Astrocyte (in vitro differentiated cells and primary cell): ENCODE measurements at regions not wholly inside any gene's neighbourhood (a gene's known extent, or its start where the extent isn't known, plus 50 kb on each side); places are given as distances from the start of the nearest gene placed in this dataset.

Experiments
- DNase-seq: peaks from one replicate; pipeline ENCODE4 v3.0.0-alpha.2; 2010; ENCODE audit warnings: low read depth
- FAIRE-seq: peaks from 2 replicates; lab custom pipeline; 2011; peaks lifted over from hg19 to GRCh38; lab: Jason Lieb, UNC
- H2AFZ ChIP-seq: 2 replicates; pipeline ENCODE4 v1.6.0; 2012; ENCODE audit warnings: low read depth, low read length, inconsistent platforms
- H3K27ac ChIP-seq: 2 replicates; pipeline ENCODE4 v1.5.1; 2011; ENCODE audit warnings: low read depth, low read length, inconsistent platforms
- H3K27me3 ChIP-seq: 2 replicates; pipeline ENCODE4 v1.6.0; 2011; ENCODE audit warnings: low read length, inconsistent platforms; ENCODE audit not compliant: insufficient read depth
- H3K36me3 ChIP-seq: 2 replicates; pipeline ENCODE4 v1.5.1; 2011; ENCODE audit warnings: low read length, inconsistent platforms; ENCODE audit not compliant: insufficient read depth
- H3K4me1 ChIP-seq: 2 replicates; pipeline ENCODE4 v1.5.1; 2011; ENCODE audit warnings: low read length, inconsistent platforms; ENCODE audit not compliant: insufficient read depth
- H3K4me2 ChIP-seq: 2 replicates; pipeline ENCODE4 v1.6.0; 2012; ENCODE audit warnings: low read length, inconsistent platforms
- H3K4me3 ChIP-seq: 2 replicates; pipeline ENCODE4 v1.5.1; 2011; ENCODE audit warnings: low read depth, mild to moderate bottlenecking, low read length, inconsistent platforms; ENCODE audit not compliant: insufficient read depth
- H3K79me2 ChIP-seq: 2 replicates; pipeline ENCODE4 v1.6.0; 2012; ENCODE audit warnings: mild to moderate bottlenecking, low read length, inconsistent platforms; ENCODE audit not compliant: insufficient read depth
- H3K9ac ChIP-seq: 2 replicates; pipeline ENCODE4 v1.6.0; 2012; ENCODE audit warnings: mild to moderate bottlenecking, low read length, inconsistent platforms
- H3K9me3 ChIP-seq: 2 replicates; pipeline ENCODE4 v1.5.1; 2012; ENCODE audit warnings: low read depth, mild to moderate bottlenecking, low read length, inconsistent platforms; ENCODE audit not compliant: insufficient read depth
- H4K20me1 ChIP-seq: 2 replicates; pipeline ENCODE4 v1.6.0; 2012; ENCODE audit warnings: low read length, inconsistent platforms; ENCODE audit not compliant: insufficient read depth
- H3K27ac Mint-ChIP-seq: one replicate; pipeline ENCODE4 v1.8.0; 2021; ENCODE audit warnings: mild to moderate bottlenecking, mixed read lengths; ENCODE audit not compliant: unreplicated experiment
- H3K27me3 Mint-ChIP-seq: one replicate; pipeline ENCODE4 v1.8.0; 2021; ENCODE audit warnings: low read depth, mixed read lengths; ENCODE audit not compliant: unreplicated experiment
- H3K36me3 Mint-ChIP-seq: one replicate; pipeline ENCODE4 v1.8.0; 2021; ENCODE audit warnings: low read depth, mixed read lengths; ENCODE audit not compliant: unreplicated experiment
- H3K4me1 Mint-ChIP-seq: one replicate; pipeline ENCODE4 v1.8.0; 2021; ENCODE audit warnings: low read depth, mixed read lengths; ENCODE audit not compliant: unreplicated experiment
- H3K4me3 Mint-ChIP-seq: one replicate; pipeline ENCODE4 v1.8.0; 2021; ENCODE audit warnings: mild to moderate bottlenecking, moderate library complexity, mixed read lengths; ENCODE audit not compliant: unreplicated experiment
- H3K9me3 Mint-ChIP-seq: one replicate; pipeline ENCODE4 v1.8.0; 2021; ENCODE audit warnings: mild to moderate bottlenecking, mixed read lengths; ENCODE audit not compliant: unreplicated experiment
- EZH2 ChIP-seq: IDR thresholded peaks from 2 replicates; pipeline ENCODE4 v1.6.1; 2012; ENCODE audit warnings: mild to moderate bottlenecking, low read length, inconsistent platforms; ENCODE audit not compliant: insufficient read depth
- TF ChIP-seq, protein P1 (sequence below): IDR thresholded peaks from 2 replicates; pipeline ENCODE4 v1.5.1; 2011; ENCODE audit warnings: low read depth, mild to moderate bottlenecking, inconsistent platforms, low read length, moderate library complexity; ENCODE audit not compliant: insufficient read depth

DNA sequence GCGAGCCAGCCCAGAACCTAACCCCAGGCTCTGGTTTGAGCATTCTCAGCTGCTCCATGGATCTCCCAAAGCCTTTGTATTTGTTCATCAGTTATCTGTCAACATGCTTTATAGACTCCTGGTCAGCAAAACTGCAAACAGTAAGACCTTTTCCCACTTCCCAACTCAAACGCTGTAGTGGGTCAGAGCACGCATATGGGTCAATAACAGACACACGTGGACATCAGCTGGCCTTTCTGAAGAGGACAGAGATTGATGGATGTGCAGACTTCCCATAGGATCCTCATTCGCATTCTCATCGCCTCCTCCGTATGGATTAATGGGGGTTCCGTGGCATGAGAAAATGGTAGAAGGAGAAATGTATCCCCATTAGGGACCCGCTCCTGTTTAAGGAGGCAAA is 508.1 kb downstream of the EIPR1 start:
- no peaks in the 10 kb centered on the region for H4K20me1 ChIP-seq
- H3K36me3 ChIP-seq: no peaks in the 10 kb centered on the region
- peaks cover 33% of the 10 kb centered on the region for H3K27me3 Mint-ChIP-seq
- TF ChIP-seq, protein P1, sequence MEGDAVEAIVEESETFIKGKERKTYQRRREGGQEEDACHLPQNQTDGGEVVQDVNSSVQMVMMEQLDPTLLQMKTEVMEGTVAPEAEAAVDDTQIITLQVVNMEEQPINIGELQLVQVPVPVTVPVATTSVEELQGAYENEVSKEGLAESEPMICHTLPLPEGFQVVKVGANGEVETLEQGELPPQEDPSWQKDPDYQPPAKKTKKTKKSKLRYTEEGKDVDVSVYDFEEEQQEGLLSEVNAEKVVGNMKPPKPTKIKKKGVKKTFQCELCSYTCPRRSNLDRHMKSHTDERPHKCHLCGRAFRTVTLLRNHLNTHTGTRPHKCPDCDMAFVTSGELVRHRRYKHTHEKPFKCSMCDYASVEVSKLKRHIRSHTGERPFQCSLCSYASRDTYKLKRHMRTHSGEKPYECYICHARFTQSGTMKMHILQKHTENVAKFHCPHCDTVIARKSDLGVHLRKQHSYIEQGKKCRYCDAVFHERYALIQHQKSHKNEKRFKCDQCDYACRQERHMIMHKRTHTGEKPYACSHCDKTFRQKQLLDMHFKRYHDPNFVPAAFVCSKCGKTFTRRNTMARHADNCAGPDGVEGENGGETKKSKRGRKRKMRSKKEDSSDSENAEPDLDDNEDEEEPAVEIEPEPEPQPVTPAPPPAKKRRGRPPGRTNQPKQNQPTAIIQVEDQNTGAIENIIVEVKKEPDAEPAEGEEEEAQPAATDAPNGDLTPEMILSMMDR: no peak
- no peak for TF ChIP-seq EZH2
- H3K27ac Mint-ChIP-seq: no peak overlapping the region
- H3K79me2 ChIP-seq: no peaks in the 10 kb centered on the region
- no peak overlapping the region for H3K4me2 ChIP-seq
- no peaks in the 10 kb centered on the region for H3K27me3 ChIP-seq
- no peaks in the 10 kb centered on the region for H3K36me3 Mint-ChIP-seq
- no peaks in the 10 kb centered on the region for H3K4me1 ChIP-seq
- no peaks in the 10 kb centered on the region for H3K9me3 ChIP-seq
- H2AFZ ChIP-seq: no peak overlapping the region
- H3K9me3 Mint-ChIP-seq: no peaks in the 10 kb centered on the region
- FAIRE-seq (no peak), DNase-seq (no peak)
- H3K4me3 Mint-ChIP-seq: no peak overlapping the region
- H3K4me1 Mint-ChIP-seq: no peaks in the 10 kb centered on the region
- no peak overlapping the region for H3K27ac ChIP-seq
- no peak overlapping the region for H3K9ac ChIP-seq
- no peak overlapping the region for H3K4me3 ChIP-seq

DNA sequence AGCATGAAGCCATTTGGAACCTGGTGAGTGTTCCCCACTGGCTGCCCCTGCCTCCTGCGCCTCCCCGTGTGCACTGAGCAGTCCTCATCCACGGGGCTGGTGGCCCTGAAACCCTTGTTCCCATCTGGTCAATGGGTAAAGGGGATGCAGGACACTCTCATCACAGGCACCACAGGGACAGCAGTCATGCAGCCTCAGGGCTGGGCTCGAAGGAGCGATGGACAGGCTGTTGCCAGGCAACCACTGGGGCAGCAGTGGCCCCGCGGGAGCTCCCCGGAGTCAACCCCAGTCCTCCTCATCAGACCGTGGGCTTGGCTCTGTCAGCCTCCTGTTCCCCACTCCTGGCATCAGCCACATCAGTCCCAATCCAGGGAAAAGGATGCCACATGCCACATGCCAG is 509.5 kb downstream of the EIPR1 start:
- Mint-ChIP-seq H3K36me3 (no peaks in the 10 kb centered on the region), H3K27ac (no peak overlapping the region), H3K4me1 (no peaks in the 10 kb centered on the region), H3K4me3 (no peak overlapping the region), H3K9me3 (no peaks in the 10 kb centered on the region), H3K27me3 (peaks cover 29% of the 10 kb centered on the region)
- no peak overlapping the region for H2AFZ ChIP-seq
- H3K36me3 ChIP-seq: no peaks in the 10 kb centered on the region
- no peak overlapping the region for H3K4me3 ChIP-seq
- no peak overlapping the region for H3K4me2 ChIP-seq
- TF ChIP-seq, protein P1: no peak
- no peak for TF ChIP-seq EZH2
- FAIRE-seq (no peak), DNase-seq (no peak)
- no peak overlapping the region for H3K27ac ChIP-seq
- H3K4me1 ChIP-seq: no peaks in the 10 kb centered on the region
- no peaks in the 10 kb centered on the region for H3K79me2 ChIP-seq
- H3K27me3 ChIP-seq: no peaks in the 10 kb centered on the region
- no peaks in the 10 kb centered on the region for H4K20me1 ChIP-seq
- H3K9ac ChIP-seq: no peak overlapping the region
- H3K9me3 ChIP-seq: no peaks in the 10 kb centered on the region

DNA sequence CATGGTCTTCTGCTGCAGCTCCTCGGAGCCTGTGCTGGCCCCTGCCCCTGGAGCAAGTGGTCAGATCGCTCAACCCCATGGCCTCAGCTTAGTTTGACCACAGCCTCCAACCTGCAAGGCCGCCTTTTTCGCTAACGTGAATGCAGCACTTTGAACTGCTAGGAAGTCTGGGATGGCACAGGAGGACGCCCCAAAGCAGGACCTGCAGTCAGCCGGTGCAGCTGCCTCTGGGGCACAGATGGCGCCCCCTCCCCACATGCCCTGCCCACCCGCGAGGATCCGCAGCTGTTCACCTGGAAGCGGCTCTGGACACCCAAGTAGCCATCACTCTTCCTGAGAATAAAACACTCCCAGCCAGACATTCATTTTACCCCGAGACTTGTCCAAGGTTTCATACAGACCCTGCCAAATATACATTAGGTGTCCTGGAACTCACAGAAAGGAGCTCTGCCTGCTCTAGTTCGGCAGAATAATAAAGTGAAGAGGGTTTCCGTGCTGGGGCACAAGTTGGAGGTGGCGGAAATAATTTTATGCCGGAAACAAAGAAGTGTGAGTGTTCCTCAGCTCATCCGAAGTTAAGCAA is 510.1 kb downstream of the EIPR1 start:
- no peaks in the 10 kb centered on the region for H3K9me3 ChIP-seq
- DNase-seq (no peak), FAIRE-seq (no peak)
- H2AFZ ChIP-seq: no peak overlapping the region
- H3K4me3 ChIP-seq: no peak overlapping the region
- H4K20me1 ChIP-seq: no peaks in the 10 kb centered on the region
- Mint-ChIP-seq H3K9me3 (no peaks in the 10 kb centered on the region), H3K4me1 (no peaks in the 10 kb centered on the region), H3K27me3 (peaks cover 29% of the 10 kb centered on the region), H3K4me3 (no peak overlapping the region), H3K36me3 (no peaks in the 10 kb centered on the region), H3K27ac (no peak overlapping the region)
- no peaks in the 10 kb centered on the region for H3K4me1 ChIP-seq
- H3K79me2 ChIP-seq: no peaks in the 10 kb centered on the region
- no peak overlapping the region for H3K9ac ChIP-seq
- H3K4me2 ChIP-seq: no peak overlapping the region
- no peaks in the 10 kb centered on the region for H3K36me3 ChIP-seq
- no peaks in the 10 kb centered on the region for H3K27me3 ChIP-seq
- TF ChIP-seq, protein P1: no peak
- TF ChIP-seq EZH2: no peak
- no peak overlapping the region for H3K27ac ChIP-seq
